ENCODE measurements at regions not wholly inside any gene's neighbourhood (a gene's known extent, or its start where the extent isn't known, plus 50 kb on each side); places are given as distances from the start of the nearest gene placed in this dataset.
"Not testable (repeated sequence)": the region's sequence is repeated elsewhere in the genome, so short reads cannot be mapped to it uniquely, and the experiment has no call there.

DNA sequence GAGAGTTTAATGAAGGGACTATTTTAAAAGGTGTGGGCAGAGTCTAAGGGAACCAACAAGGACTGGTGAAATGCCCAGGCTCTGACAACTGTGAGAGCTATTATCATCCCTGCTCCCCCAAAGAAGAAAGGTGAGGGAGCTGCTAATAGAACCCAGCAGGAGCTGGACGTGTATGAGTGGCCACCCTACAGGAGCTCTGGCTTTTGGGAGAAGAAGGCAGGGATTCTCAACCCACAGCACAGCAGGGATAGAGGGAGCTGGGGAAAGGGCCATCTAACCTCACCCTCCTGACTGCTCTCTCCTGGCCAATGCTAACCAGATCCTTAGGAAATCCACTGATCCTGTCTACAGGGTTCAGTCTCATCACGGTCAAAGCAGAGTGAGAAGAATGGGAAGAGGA, 57.1 kb downstream of the GRIN2B start:
- DNase-seq (ENCODE audit: low read depth): no peak

DNA sequence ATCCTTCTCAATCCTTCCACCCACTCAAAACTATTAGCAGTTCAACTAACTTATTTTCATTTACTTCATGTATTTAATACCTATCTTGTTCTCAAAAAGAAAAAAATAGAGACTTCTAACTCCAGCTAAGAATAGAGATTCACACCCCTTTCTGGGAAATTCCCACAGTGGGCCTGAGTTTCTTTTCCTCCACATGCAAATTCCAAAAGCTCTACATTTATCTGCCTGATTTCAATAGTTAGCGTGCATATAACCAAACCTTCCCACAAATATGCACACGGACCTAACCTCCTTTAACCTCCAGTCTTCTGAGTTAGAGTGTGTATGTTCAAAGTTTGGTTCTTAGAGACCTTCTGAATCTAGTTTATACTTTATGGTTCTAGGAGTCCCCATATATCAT, 62.5 kb downstream of the GRIN2B start:
- no peak for DNase-seq (ENCODE audit: low read depth)

DNA sequence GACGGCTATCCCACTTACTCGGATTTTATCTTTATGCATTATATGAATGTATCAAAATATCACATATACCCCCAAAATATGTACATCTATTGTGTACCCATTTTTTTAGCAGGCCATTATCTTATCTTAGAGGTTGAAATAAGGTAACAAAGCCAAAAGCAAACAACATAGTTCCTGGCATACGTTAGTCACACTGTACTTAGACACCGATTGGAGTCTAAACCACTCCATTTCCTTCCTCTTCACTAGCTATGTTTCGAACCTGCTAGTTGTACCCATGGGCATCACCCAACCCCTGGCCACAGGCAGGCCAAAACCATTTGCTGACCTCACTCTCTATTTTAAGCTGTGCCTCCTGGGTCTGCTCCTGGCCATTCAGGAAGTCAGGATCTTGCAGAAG, 66.3 kb downstream of the GRIN2B start:
- DNase-seq (ENCODE audit: low read depth): no peak

DNA sequence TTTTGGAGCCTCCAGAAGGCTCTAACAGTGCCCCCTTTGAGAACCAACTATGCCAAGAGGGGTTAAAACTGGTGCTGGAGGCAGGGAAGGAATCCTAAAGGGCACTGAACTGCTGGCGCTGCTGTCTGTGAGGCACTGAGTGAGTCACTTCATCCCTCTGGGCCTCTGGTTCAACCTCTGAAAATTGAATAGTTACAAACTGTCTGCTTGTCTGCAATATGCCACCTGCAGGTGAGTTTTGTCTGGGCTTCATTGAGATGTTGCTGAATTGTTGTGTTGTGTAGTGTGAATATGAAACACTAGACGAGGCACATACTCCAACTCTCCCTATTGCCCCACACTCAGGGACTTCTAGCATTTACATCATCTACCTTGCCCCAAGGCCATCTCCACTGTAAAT, 68.0 kb downstream of the GRIN2B start:
- DNase-seq (ENCODE audit: low read depth): no peak

DNA sequence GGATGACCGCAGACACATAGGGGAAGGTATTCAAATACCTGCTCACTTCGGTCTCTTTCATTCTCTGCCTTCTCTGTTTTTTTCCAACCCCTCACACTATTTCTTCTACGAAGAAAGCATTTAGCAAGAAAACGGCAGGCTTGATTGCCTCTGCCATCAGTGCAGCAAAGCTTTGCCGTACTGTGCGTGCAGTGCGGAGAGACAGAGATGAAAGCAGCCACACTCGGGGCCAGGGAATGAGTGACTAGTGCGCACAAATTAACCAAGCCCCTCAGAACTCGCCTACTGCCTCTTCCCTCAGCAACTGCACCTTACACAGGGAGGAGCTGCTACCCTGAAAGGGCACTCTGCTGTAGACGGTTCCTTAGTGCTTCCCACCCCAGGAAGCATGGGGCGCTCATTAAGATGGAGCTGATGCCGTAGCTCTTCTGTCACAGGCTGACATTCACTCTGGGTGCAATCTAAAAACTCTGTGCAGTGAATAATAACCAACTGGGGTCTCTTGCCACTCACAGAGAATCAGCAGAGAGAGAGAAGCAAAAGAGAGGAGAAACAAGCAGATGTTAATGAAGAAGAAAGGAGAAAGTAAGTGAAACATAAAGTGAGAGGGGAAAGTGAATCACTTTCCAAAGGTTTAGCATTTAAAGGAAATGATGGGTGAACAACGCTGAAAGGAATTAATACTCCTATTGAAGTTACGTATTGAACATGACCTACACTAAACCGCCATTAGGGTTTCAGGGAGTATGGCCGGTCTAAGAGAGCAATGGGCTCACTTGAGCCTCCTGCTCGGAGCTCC, 69.4 kb downstream of the GRIN2B start:
- DNase-seq (ENCODE audit: low read depth): no peak

DNA sequence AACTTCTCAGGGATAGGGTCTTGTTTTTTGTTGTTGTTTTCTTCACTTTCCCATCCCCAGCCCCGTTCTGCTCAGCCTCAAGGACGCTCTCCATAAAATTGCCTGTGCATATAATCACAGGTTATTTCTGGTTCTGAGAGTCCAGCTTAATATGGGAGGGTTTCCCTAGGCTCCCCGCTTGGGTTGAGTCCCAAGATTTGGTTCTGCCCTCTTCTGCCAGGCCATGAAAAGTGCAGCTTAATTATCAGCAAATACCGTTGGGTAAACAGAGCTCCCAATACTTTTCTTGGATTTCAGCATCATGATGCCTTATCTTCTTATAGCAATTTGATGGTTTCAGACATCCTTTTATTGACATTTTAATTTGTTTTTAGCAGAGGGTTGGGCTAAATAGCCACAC, 75.6 kb downstream of the GRIN2B start:
- no peak for DNase-seq (ENCODE audit: low read depth)

DNA sequence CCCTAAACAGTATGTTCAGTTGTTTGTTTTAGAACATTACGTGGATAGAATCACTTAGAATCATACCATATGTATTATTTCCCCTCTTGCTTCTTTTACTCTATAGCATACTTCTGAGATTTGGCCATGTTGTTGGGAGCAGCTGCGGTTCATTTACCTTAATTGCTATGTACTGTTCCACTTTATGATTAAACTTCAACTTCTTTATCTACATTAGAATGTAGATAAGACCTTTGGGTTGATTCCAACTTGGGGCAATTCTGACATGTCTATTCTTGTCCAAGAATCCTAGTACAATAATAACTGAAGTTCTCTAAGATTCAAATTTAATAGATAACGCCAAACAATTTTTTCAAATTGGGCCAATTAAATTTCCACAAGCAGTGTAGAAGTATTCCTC, 80.7 kb downstream of the GRIN2B start:
- DNase-seq (ENCODE audit: low read depth): no peak

DNA sequence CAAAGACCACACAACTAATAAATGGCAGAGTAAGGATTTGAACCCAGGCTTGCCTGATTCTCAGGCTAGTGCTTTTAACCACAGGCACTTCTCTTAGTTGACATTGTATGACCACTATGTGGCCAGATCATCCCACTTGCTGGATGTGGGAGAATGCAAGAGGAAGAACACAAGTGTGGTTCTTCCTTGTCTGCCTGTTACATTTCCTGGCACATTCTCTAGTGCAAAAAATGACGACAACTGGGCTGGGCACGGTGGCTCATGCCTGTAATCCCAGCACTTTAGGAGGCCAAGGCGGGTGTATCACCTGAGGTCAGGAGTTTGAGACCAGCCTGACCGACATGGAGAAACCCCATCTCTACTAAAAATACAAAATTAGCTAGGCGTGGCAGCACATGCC, 83.0 kb downstream of the GRIN2B start:
- DNase-seq (ENCODE audit: low read depth): not testable (repeated sequence)

DNA sequence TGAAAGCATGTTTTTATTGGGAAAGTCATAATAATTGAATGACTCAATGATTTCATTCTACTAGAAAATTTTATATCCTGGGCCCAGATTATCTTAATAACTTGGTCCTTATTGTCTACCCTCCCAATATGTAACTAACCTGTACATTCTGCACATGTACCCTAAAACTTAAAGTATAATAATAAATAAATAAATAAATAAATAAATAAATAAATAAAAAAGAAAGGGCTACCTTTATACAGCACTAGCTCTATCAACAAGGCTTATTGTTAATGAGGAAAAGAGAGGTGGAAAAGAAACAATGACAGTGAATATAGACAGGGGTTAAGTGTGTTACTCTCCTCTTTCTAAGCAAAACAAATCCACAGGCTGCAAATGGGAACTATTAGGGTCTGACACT, 83.6 kb downstream of the GRIN2B start:
- DNase-seq (ENCODE audit: low read depth): no peak

DNA sequence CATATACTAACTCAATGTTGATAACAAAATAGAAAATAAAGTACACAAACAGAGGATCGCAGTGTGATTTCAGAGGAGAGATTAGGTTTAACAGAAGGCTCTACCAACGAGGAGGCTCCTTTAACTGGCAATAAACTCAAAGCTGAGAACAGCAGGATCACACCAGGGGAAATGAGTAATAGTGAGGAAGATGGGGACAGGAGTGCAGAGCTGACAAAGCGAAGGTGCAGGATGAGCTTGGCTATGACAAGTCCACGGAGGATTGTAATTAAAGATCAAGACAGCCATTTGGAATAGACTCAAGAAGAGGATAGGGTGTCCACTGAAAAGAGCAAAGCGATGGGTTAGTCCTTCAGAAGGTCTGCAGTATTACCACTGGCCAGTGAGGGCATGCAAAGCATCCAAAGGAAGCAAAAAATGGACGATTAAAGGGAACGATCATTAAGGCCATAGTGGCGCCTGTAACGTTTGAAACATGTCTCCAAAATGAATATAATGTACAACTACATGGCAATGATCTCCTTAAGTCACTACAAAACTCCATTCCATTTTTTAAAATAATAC, 85.3 kb downstream of the GRIN2B start:
- no peak for DNase-seq (ENCODE audit: low read depth)

DNA sequence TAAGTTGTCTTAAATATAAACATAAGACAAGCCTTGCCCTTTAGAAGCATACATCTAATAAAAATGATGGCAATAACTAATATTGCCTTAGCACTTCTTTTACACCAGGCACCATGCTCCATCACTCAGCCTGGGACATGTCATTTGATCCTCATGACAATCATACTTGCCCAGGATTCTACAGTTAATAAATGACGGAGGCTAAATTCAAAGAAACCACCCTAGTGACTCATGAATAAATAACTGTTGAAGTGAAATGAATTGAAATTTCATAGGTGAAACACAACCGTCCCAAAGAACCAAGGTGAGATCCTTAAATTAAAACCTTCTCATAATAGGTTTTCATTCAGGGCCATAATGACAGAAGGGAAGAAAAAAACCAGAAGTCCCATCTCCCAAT, 89.5 kb downstream of the GRIN2B start:
- DNase-seq (ENCODE audit: low read depth): no peak

DNA sequence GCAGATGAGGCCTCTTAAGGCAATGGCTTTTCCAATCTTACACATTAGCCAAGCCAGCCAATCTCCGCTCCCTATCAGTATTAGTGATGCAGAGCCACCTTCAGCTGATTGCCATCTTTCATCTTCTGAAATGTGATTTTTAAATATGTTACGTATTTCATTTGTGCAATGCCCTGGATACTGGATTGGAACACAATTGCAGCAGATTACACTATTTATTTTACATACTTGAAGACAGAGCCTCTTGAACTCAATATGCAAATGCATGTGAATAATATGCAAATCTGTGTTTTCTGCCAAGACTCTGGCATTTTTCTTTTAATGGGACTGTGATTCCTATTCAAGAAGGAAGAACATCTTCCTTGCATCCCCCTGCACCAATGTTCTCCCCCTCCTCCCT, 90.5 kb downstream of the GRIN2B start:
- DNase-seq (ENCODE audit: low read depth): no peak

DNA sequence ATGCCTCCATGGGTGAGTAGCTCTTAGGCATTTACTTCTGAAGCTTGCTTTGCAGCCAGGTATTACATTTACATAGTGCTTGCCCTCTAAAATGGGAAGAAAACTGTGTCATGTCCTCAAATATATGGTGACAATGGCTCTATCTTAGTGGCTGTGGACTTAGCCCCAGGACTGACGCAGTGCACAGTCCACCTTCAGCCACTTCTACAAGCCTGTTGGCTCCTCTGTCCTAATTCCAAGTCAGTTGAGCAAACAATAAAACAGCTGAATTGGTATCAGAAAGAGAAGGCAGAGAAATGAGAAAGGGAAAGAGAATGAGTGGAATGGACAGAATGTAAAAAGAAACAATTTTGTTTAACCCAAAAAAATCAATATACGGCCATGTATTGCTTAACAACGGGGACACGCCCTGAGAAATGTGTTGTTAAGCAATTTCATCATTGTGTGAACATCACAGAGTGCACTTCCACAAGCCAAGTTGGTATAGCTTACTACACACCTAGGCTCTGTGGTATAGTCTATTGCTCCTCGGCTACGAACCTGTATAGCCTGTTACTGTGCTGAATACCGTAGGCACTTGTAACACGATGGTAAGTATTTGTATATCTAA, 93.5 kb downstream of the GRIN2B start:
- no peak for DNase-seq (ENCODE audit: low read depth)

DNA sequence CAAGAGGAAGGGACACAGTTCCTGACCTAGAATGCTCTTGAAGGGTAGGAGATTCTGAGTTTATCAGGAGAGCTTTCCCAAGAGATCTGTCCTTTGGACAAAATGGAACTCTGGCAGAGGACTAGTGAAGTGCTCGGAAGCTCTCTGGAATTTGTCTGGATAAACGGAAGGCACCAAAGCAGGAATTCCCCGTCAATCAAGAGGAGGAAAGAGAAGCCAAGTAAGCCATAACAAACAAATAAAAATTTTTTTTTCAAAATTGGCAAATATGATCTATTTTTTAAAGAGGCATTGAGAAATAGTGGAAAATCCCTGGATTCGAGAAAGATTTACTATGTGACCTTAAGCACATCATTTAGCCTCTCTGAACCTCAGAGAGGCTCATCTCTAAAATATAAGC, 99.2 kb downstream of the GRIN2B start:
- no peak for DNase-seq (ENCODE audit: low read depth)

DNA sequence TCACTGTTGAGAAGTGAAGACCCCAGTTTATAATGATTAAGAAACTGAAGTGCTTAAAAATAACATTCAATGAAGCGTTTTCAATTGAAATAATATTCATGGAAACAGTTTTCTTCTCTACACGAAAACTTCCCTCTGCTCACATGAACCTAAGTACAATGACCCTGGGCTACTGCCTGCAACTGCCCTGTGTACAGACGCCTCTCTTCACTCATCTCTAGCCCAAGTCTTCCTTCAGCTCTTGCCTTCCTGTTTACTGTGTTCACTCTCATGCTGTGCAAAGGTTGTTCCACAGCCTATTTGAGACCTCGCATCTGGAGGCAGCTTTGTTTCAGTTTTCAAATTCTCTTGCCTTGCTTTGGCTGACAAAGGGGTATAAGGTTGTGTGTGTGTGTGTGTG, 100.8 kb downstream of the GRIN2B start:
- DNase-seq (ENCODE audit: low read depth): no peak

DNA sequence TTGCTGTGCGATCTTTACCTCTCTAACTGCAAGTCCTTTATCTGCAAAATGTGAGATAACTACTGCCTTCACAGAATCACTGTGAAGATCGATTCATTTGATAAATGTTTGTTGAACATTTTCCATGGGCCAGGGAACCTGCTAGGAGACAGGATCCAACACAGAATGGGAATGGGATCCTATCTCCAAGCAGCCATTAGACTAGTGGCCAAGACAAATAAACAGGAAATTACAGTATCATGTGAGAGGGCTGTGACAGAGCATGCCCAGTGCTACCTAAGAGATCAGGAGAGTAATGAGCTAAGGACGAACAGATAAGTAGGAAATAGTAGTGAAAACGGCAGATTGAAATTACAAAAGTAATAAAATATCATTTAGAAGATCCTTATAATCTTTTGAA, 105.7 kb downstream of the GRIN2B start:
- no peak for DNase-seq (ENCODE audit: low read depth)

DNA sequence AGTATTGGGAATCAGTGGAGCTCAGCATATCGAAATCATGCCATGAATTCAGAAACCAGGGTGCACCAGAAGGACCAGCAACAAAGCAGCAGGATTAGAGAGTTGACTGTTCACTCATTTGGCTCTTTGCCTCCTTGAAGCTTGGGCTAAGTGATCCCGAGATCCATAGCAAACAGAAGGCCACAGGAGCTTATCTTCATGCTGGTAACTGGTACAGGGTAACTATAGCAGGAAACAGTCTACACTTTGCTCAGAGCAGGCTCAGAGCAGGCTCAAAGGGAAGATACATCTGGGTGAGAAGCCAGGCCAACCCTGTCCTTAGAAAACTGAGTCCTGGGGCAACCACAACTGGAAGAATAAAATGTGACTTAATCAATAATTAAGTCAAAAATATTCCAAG, 111.1 kb downstream of the GRIN2B start:
- no peak for DNase-seq (ENCODE audit: low read depth)

DNA sequence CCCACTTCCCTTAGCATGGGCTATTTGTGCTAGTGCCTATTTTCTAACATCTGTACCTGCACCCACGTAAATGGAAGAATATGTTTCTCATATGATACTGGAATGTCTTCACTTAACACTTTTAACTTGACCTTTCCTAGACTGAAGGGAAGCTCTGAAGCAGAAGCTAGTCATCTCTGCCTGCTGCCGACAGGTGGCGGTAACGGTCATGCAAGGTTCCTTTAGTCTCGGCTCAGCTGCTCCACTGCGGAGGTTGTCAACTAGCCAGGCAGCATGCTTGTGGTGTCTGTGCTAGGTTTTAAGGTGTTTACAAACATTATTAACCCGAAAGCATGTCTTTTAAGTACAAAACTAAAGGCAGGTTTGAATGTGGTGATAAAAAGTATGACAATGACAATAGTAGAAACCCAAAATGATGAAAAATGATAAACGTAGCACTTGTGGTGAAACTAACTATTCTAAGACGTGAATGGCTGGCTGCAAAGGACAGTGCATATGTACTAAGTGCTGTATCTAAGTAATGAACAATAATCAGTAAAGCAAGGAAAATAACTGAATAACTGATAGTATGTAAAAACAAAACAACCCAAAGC, 117.2 kb downstream of the GRIN2B start:
- DNase-seq (ENCODE audit: low read depth): no peak

DNA sequence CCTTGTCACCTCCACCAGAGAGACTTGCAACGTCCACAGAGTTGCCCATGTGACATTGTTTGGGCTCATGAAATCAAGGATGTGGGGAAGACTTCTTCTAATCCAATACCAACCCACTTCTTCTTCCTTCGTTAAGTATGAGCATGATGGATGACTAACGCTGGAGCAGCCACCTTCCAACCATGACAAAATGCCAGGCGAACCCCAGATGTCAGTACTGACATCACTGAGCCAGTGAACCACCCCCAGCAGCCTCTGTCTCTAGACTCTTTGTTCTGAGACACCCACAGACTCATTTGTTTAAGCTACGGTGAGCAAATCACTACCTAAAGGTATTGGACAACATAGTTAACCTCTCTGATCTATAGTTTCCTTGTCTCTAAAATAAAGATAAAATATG, 123.7 kb downstream of the GRIN2B start:
- no peak for DNase-seq (ENCODE audit: low read depth)

DNA sequence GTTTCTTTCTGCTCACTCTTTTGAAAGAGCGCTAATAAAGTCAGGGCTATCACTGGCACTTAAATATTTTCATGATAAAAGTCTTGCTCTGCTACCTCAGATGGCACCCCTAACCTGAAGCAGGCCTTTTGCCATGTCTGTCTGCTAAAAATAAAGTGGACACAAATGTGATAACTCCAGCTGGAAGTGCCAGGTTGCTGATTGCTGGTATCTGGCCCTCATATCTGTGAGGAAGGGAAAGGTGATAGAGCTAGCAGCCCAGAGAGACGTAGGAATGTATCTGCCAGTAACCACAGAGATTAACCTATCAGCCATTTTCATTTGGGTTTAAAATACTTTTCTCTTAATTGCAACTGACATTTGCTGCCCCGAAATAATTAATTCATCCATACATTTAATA, 127.9 kb downstream of the GRIN2B start:
- no peak for DNase-seq (ENCODE audit: low read depth)

DNA sequence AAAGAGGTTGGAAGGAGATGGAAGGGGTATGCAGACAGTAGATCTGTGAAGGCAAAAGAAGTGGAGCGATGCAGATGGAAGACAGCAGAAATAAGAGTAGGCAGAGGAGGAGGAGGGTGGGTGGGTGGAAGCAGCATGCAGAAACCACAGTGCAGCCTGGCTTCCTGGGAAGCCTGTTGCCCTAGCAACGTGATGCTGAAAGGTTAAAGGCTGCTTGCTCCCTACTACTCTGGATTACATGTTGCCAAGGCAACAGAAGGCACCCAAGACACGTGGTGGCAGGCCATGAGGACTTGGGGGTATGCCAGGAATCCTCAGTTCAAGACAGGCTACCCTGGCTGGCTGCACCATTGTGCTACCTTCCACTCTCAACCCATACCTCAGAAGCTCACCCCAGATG, 129.6 kb downstream of the GRIN2B start:
- DNase-seq (ENCODE audit: low read depth): no peak

DNA sequence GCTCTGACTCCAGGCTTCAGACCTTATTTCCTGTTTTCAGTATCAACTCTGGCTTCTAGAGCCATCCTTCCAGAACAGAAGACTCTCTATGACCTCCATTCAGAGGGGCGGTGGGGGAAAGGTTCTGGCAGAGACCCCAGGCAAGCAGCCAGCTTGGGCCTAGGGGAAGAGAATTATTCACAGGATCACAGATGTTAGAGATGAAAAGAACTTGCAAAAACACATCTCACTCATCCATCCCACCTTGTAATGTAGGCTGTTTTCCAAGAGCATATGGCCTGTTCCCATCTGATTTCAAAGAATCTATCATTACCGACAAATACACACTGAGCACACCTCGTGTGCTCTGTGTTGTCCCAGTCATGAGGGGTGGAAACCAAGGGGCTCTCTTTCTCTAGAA, 131.9 kb downstream of the GRIN2B start:
- DNase-seq (ENCODE audit: low read depth): no peak

DNA sequence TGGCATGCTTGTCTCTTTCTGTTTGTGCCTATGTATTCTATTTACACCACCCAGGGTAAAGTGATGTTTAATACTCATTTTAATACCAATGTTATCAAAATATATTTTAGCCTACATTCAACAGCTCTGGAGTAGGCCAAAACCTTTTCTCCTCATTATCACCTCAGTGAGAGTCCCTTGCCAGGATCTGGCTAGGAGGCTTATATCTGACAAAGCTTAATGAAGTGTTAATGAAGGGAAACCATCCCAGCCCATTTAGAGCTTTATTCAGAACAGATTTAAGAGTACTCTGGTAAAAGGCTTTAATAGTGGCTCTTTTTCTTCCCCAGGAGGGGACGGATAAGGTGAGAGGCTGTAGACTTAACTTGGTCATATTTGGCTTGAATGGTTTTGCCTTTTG, 137.6 kb downstream of the GRIN2B start:
- DNase-seq (ENCODE audit: low read depth): no peak
